Nephron progenitor cell (in vitro differentiated cells): ENCODE measurements at regions not wholly inside any gene's neighbourhood (a gene's known extent, or its start where the extent isn't known, plus 50 kb on each side); places are given as distances from the start of the nearest gene placed in this dataset.
A peak's percentile ranks its signal among the peaks of the same experiment; 100 is the strongest.

Source experiments
- DNase-seq: peaks from one replicate; pipeline ENCODE4 v3.0.0; 2021
- H3K27ac Mint-ChIP-seq: 2 replicates; pipeline ENCODE4 v1.8.0; 2021; ENCODE audit warnings: mild to moderate bottlenecking, moderate library complexity, mixed read lengths
- H3K27me3 Mint-ChIP-seq: 2 replicates; pipeline ENCODE4 v1.8.0; 2021; ENCODE audit warnings: mild to moderate bottlenecking, low read depth, mixed read lengths; ENCODE audit not compliant: poor library complexity
- H3K36me3 Mint-ChIP-seq: 2 replicates; pipeline ENCODE4 v1.8.0; 2021; ENCODE audit warnings: low read depth, mixed read lengths
- H3K4me1 Mint-ChIP-seq: 2 replicates; pipeline ENCODE4 v1.8.0; 2021; ENCODE audit warnings: mixed read lengths
- H3K4me3 Mint-ChIP-seq: 2 replicates; pipeline ENCODE4 v1.8.0; 2021; ENCODE audit warnings: mild to moderate bottlenecking, moderate library complexity, mixed read lengths
- H3K9me3 Mint-ChIP-seq: 2 replicates; pipeline ENCODE4 v1.8.0; 2021; ENCODE audit warnings: mild to moderate bottlenecking, moderate library complexity, mixed read lengths
- CTCF ChIP-seq: fragments of 200-600 bp; sonication (generic); IDR thresholded peaks from 2 replicates; pipeline ENCODE4 v1.5.0; 2021; ENCODE audit warnings: antibody characterized with exemption

GRCh38 chr13:34747507-34747906 is 194.6 kb upstream of the NBEA start:
- H3K36me3 Mint-ChIP-seq = peaks cover 16% of the 10 kb centered on the region
- no peak overlapping the region for H3K4me3 Mint-ChIP-seq
- peaks cover 49% of the 10 kb centered on the region for H3K9me3 Mint-ChIP-seq
- no peak for TF ChIP-seq CTCF
- DNase-seq = no peak
- H3K27ac Mint-ChIP-seq = no peak overlapping the region
- H3K27me3 Mint-ChIP-seq = peaks cover 8% of the 10 kb centered on the region
- peaks cover 35% of the 10 kb centered on the region for H3K4me1 Mint-ChIP-seq

- no peak overlapping the region for H3K27ac Mint-ChIP-seq
- H3K36me3 Mint-ChIP-seq = peaks cover 11% of the 10 kb centered on the region
- TF ChIP-seq CTCF = no peak
- no peak for DNase-seq
- H3K9me3 Mint-ChIP-seq = peaks cover 44% of the 10 kb centered on the region
- H3K4me1 Mint-ChIP-seq = peaks cover 36% of the 10 kb centered on the region
- no peak overlapping the region for H3K4me3 Mint-ChIP-seq
- H3K27me3 Mint-ChIP-seq = peaks cover 8% of the 10 kb centered on the region
Observed at GRCh38 chr13:34748073-34748472, 194.0 kb upstream of the NBEA start.

DNA sequence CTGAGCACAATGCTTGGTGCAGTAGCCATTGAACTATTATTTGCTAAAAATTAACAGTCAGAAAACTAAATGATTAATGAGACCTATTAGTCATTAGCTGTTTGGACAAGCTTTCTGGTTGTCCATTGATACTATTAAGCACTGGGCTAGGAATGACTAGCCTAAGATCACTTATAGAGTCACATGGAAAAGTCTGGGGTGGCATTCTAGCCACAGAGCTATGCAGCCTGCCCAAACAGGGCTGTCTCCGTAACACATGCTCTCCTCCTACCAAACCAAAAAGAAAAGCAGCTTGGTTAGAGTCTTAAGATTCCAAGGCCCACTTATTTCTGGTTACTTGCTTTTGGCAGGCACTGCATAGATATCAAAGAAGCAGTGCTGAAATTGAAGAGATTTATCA is 193.5 kb upstream of the NBEA start:
- no peak for DNase-seq
- Mint-ChIP-seq H3K27ac (no peak overlapping the region), H3K36me3 (peaks cover 11% of the 10 kb centered on the region), H3K4me1 (peaks cover 36% of the 10 kb centered on the region), H3K27me3 (peaks cover 8% of the 10 kb centered on the region), H3K9me3 (peaks cover 38% of the 10 kb centered on the region), H3K4me3 (no peak overlapping the region)
- no peak for TF ChIP-seq CTCF

DNA sequence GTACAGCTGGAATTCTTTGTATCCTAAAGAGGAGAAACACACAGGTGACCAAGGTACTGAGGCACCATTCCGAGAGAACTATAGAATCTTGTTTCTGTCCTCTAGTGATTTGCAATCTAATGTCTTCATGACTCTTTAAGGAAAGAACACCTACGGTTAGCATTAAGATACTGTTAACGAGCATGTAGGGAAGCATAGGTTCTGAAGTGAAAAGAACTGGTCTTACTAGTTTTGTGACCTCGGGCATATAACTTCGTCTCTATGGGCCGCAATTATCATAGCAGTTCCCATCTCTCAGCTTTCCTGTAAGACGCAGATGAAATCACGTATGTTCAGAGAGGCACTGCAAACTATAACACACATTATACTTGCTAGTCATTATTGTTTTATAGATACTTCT is 193.0 kb upstream of the NBEA start:
- TF ChIP-seq CTCF = no peak
- Mint-ChIP-seq H3K27me3 (peaks cover 8% of the 10 kb centered on the region), H3K9me3 (peaks cover 34% of the 10 kb centered on the region), H3K4me3 (no peak overlapping the region), H3K4me1 (peaks cover 36% of the 10 kb centered on the region), H3K36me3 (peaks cover 11% of the 10 kb centered on the region), H3K27ac (no peak overlapping the region)
- DNase-seq = no peak

- H3K9me3 Mint-ChIP-seq = peaks cover 21% of the 10 kb centered on the region
- no peak for TF ChIP-seq CTCF
- peaks cover 7% of the 10 kb centered on the region for H3K36me3 Mint-ChIP-seq
- peak; percentile 47 for DNase-seq
- H3K27ac Mint-ChIP-seq = peak overlapping the region; percentile 34
- peaks cover 8% of the 10 kb centered on the region for H3K27me3 Mint-ChIP-seq
- peak overlapping the region; percentile 80 for H3K4me3 Mint-ChIP-seq
- H3K4me1 Mint-ChIP-seq = peaks cover 36% of the 10 kb centered on the region
Observed at GRCh38 chr13:34750078-34750931, 191.8 kb upstream of the NBEA start.

- peak overlapping the region; percentile 80 for H3K4me3 Mint-ChIP-seq
- H3K9me3 Mint-ChIP-seq = peaks cover 14% of the 10 kb centered on the region
- no peak for DNase-seq
- H3K27me3 Mint-ChIP-seq = peaks cover 5% of the 10 kb centered on the region
- TF ChIP-seq CTCF = no peak
- no peak overlapping the region for H3K27ac Mint-ChIP-seq
- H3K4me1 Mint-ChIP-seq = peaks cover 36% of the 10 kb centered on the region
- peaks cover 5% of the 10 kb centered on the region for H3K36me3 Mint-ChIP-seq
Observed at GRCh38 chr13:34751044-34751443, 191.0 kb upstream of the NBEA start.
